PC-3 (cell line): ENCODE measurements at regions not wholly inside any gene's neighbourhood (a gene's known extent, or its start where the extent isn't known, plus 50 kb on each side); places are given as distances from the start of the nearest gene placed in this dataset.

Source experiments
- CTCF ChIP-seq: fragments of 300-600 bp; sonication (generic); conservative IDR thresholded peaks from 2 replicates; pipeline ENCODE4 v1.5.1; 2017; ENCODE audit warnings: antibody characterized with exemption, low read depth, mild to moderate bottlenecking, low read length
- EZH2phosphoT487 ChIP-seq: fragments of 300-600 bp; sonication (generic); IDR thresholded peaks from 2 replicates; pipeline ENCODE4 v1.6.1; 2018; ENCODE audit warnings: mild to moderate bottlenecking, antibody characterized with exemption, low read length, borderline replicate concordance

GRCh38 chr12:113667676-113668356, 196.1 kb upstream of the LHX5 start:
- TF ChIP-seq CTCF (no peak), EZH2phosphoT487 (no peak)
